HG03103 (cell line): ENCODE measurements at regions not wholly inside any gene's neighbourhood (a gene's known extent, or its start where the extent isn't known, plus 50 kb on each side); places are given as distances from the start of the nearest gene placed in this dataset.
"Not testable (repeated sequence)": the region's sequence is repeated elsewhere in the genome, so short reads cannot be mapped to it uniquely, and the experiment has no call there.

Experiments
- ATAC-seq: cut with Tn5 transposase; IDR thresholded peaks from one replicate; pipeline ENCODE4 v1.9.1; 2021; ENCODE audit warnings: low read depth; ENCODE audit not compliant: unreplicated experiment

DNA sequence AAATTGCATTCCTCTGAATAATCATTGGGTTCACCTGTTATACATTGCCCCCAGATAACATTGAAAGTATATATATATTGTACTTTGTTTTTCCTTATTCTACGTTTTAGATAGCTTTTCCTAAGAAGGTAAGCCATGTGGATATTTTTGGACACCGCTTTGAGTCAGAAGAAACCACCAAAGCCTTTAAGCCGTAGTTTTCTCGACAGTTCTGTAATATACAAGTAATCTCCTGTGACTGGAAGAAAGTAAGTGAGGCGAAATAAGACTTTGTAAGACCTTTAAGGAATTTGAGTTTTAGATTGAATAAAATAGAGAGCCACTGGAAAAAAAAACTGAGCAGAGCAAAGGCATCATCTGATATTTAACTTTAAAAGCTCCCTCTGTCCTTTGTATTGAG, 1092.0 kb downstream of the DIPK2A start:
- ATAC-seq: no peak

DNA sequence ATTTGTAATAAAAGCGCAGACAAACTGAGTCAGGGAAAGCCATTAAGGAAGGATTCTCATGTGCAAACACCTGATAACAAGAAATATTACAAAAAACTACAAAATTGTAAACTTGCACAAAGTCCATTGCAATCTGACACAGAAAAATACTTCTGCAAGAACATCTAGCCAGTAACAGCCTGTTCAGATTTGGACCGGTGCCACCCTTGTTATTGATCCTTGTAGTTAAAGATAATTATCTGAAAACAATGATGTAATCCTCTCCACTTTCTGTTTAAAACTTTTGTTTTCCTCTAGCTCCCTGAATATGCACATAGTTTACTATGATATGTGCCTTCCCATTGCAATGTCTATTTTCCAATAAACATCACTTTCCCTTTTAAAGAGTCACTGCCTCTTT, 1090.2 kb downstream of the PLOD2 start:
- ATAC-seq: no peak

GRCh38 chr3:145079436-145079835, 1081.5 kb downstream of the PLOD2 start:
- no peak for ATAC-seq

DNA sequence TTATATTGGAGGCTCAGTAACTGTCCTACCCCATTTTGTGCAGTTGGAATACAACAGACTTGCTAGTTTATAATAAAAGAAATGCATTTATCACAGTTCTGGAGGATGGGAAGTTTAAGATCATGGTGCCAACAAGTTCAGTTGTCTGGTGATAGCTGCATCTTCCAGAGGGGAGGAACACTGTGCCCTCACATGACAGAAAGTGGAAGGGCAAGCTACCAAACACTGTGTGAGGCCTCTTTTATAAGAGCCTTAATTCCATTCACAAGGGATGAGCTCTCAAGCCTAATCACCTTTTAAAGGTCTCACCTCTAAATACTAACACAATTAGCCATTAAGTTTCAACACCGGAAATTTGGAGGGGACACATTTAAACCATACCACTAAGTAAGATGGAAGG, 1073.9 kb downstream of the PLOD2 start:
- no peak for ATAC-seq

GRCh38 chr3:145088917-145089316, 1072.1 kb downstream of the PLOD2 start:
- ATAC-seq: peak; percentile 98

DNA sequence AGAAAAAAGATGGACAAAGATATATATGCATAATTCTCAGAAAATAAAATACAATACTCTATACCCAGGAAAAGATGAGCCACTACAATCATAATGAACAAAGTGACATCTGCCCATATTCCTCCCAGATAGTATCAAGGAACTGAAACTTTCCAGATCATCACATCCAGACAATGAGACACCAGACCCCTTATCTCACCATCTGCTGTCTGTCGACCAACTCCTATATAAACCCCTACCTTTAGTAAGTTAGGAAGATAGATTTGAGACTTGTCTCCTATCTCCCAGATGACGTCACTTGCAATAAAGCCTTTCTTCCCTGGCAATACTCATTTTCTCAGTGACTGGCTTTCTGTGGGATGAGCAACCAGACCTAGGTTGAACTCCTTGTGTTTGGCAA, 1071.6 kb downstream of the PLOD2 start:
- peak; percentile 32 for ATAC-seq

- peak; percentile 97 for ATAC-seq
These were observed 1066.5 kb downstream of the PLOD2 start for GRCh38 chr3:145094355-145094941.

DNA sequence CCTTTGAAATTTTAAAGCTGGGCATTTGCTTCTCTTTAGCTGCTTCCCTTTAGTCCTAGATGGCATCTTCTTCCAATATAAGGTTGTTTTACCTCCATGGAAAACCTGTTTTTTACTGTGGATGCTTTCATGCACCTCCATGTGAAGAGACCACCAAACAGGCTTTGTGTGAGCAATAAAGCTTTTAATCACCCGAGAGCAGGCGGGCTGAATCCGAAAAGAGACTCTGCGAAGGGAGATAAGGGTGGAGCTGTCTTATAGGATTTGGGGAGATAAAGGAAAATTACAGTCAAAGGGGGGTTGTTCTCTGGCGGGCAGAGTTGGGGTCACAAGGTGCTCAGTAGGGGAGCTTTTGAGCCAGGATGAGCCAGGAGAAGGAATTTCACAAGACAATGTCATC, 1049.8 kb downstream of the PLOD2 start:
- ATAC-seq: not testable (repeated sequence)

DNA sequence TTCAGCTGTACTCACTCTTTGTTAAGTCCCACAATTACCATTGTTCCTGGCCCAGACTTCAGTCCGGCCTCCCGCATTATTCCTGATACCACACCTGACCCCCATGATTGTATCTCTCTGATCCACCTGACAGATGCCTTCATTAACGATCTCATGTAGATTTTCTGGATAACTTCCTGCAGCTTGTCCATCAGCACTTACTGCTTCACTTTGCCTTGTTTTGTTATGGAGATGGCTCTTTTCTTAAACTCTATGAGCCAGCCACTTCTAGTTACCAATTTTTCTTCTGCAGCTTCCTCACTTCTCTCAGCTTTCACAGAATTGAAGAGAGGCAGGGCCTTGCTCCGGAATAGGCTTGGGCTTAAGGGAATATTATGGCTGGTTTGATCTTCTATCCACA, 1044.2 kb downstream of the PLOD2 start:
- ATAC-seq: no peak

DNA sequence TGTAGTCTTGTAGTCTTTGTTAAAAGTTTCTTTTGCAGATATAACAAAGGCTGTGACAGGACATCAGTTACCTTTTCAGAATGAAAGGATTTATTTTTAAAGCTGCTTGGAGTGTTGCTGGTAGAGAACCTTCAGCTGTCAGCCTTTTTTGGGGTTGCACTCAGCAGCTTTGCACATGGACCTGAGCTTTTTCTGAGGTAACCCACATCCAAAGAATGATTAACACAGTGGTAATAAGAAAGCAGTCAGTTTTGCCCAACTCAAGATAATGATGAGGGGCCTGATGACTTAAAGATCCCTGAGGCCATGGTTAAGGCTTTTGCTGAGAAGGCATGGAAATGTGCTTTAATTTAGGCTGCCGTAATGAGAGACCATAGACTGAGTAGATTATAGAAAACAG, 1042.7 kb downstream of the PLOD2 start:
- no peak for ATAC-seq

DNA sequence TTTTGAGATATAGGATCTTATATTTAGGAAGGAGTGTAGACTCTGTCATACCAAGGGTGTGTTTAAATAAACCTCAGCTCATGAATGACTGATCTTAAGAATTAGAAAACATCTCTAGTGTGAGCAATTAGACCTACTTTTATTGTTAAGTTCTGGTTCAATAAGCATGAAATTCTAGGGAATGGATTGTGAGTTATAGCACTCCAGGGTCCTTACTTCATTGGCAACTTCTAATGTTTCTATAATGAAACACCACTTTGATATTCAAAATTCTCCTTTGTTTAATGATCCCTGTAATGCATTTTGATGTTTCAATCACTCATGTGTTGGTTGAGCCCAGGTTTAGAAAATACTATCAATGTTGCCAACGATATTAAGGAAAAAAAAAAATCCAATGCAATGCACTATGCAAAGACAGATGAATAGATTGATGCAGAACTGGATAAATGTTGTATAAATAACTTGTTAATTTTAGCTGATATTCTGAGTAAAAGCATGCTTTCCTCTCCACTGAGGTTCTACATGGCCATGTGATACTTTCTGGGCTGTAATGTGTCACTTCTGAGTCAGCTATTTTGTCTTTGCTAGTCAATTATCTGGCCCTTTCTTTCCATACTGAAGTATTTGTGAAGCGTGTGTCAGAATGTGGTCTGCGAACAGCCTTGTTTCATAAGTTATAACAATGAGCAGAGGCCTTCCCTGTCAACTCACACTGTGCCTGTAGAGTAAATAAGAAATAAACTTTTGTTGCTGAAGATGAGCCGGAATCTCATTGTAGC, 1035.9 kb downstream of the PLOD2 start:
- ATAC-seq: no peak

DNA sequence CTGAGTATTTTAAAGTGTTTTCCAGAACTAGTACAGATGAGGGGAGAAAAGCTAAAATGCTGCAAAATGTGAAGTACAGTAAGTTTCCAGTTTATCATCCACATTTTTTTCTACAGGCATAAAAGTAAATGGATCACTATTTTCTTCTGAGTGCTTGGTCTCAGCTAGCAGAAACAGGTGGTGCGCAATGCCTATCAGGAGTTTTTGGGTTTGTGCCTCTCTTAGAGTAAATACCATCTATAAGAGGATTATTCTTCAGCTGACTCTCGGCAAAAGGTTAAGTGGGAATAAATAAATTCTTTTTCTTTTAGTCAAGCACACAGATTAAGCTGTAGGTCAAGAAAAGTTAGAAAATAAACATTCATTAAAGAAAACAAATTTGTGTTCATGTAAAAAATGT, 1027.7 kb downstream of the PLOD2 start:
- ATAC-seq: no peak

- ATAC-seq: no peak
These were observed 1026.2 kb downstream of the PLOD2 start for GRCh38 chr3:145134738-145135137.

GRCh38 chr3:145144361-145144760, 1016.6 kb downstream of the PLOD2 start:
- no peak for ATAC-seq

DNA sequence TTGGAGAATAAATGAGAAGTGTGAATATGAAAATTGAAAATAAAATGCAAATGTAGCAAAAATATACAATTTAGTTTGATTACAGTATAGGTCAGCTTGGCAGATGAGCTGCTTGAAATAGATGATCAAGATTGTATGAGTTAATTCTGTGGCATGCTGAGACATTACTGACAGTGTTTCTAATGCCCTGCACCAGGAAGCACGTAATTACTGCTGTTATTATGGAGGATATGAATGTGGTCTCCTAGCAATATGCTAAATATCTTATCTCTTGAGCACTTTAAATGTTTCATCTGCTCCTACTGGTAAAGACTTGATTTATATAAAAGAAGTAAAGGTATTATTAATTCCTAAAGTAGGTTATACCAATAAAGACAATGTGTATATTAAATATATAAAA, 1015.5 kb downstream of the PLOD2 start:
- no peak for ATAC-seq

- no peak for ATAC-seq
These were observed 1001.3 kb downstream of the PLOD2 start for GRCh38 chr3:145159640-145160039.

DNA sequence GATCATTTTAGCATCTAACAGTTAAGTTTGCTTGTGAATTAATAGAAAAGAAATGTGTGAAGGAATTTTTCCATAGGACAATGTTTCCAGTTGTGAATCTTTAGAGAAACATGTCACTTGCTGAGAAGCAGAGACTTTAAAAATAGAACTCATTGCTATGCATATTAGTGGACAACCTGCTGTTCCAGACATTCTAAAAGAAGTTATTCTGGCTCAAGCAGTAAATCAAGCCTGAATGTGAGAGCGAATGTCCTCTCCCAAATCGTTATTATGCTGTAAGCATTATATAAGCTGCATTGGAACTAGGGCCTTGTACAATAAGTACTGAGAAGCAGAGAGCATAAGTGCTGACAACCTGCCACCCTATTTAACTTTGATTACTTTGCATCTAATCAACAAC, 990.9 kb downstream of the PLOD2 start:
- ATAC-seq: no peak

DNA sequence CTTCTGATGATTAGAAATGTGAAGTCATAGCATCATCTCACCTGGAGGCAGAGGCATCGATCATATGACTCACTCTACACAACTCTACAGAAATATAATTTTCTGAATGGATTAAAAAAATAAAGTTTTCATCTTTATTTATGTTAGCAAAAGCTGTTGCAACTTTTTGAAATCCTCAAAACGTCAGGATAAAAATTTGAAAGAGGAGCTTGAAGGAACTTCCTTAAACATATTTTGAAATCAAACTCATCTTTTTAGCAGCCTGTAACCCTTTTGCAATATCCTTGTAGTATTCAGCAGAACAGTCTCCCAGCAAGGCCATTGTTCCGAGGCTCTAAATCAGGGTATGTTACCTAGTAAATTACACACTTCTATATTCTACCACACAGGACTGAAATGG, 985.4 kb downstream of the PLOD2 start:
- no peak for ATAC-seq

DNA sequence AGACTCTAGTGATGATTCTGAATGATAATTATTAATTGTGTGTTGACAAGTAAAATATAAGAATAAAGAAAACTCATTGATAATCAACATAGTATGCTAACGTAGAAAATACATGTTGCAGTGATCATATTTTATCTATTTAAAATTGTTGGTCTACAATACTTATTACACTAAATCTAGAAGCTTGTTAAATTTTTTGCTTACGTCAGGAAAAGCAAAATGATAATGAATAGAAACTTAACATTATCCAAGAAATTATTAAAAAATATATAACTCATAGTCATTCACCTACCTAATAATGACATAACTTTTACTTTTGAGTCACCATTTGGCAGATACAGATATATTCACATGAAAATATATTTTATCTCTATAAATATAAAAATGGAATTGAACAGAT, 984.1 kb downstream of the PLOD2 start:
- ATAC-seq: no peak

DNA sequence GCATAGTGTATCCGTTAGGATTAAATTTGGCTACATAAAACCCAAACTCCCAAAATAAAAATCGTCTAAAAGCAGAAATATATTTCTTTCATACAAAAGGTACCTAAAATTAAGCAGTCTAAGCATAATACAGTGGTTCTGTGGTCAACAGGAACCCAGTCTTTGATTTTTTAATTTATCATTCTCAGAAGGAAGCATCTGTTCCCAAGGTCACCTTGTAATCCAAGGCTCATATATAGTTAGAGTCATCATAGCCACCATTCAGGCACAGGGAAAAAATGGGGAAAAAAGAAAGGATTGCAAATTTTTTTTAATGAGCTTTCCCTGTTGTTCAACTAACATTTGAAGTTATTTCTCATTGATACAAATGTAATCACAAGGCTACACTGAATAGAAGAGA, 983.2 kb downstream of the PLOD2 start:
- no peak for ATAC-seq

DNA sequence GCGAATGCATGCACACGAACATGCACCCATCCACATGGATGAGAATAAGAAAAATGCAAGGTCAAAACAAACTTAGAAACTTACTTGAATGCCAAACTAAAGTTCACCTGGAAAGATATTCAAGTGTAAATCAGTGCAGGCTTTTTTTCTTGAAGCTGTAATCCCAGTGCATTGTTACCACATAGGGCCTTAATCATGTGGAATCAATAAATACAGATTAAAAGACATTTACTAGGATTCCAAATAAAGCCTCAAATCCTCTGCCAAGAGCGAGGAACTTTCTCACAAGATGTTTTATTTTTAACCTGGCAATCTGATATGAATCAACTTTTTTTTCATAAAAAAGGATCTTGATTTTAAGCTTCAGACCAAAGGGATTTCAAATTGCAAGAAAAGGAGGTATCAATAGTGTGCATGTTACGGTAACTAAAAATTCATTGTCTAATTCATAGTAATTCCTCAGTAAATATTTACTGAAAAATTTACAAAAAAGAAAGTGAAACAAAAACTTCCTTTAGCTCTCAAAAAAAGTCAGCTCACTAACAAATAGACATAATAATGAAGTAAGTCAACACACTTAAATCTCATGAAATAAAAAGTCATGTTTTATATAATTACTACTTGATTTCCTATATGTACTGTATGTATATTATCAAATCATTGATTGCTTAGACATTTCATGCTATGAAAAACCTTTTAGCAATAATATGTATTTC, 978.6 kb downstream of the PLOD2 start:
- ATAC-seq: no peak

GRCh38 chr3:145183261-145183660, 977.7 kb downstream of the PLOD2 start:
- no peak for ATAC-seq
